WTC11 (cell line): ENCODE measurements at regions not wholly inside any gene's neighbourhood (a gene's known extent, or its start where the extent isn't known, plus 50 kb on each side); places are given as distances from the start of the nearest gene placed in this dataset.

Experiments used
- ZNF138 ChIP-seq: sonication (generic); formaldehyde crosslinking; conservative IDR thresholded peaks from 2 replicates; pipeline ENCODE4 v1.8.1; 2022; ENCODE audit warnings: mild to moderate bottlenecking, moderate library complexity, missing genetic modification reagents
- TF ChIP-seq, protein P1 (sequence below): sonication (generic); formaldehyde crosslinking; IDR thresholded peaks from 2 replicates; pipeline ENCODE4 v1.8.1; 2022; ENCODE audit warnings: low read depth, missing genetic modification reagents, borderline replicate concordance

DNA sequence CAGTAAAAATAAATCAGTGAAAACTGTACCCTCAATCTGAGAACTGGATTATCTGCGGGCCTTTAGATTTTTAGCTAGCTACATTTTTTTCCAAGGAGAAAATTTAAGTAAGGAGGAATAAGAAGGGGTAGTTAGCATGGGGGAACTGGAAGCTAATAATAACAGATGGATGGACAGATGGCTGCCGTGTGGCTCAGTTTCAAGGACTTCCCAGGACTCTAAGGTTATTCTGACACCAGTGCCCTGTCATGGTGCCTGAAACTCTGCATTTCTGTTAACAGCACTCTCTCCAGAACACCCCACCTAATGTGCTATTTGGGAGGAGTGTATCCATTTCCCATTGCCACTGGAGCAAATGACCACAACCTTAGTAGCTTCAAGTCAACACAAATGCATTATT is 75.7 kb upstream of the PDE1C start:
- TF ChIP-seq ZNF138 (CRISPR knock-in tag): no peak
- TF ChIP-seq, protein P1, sequence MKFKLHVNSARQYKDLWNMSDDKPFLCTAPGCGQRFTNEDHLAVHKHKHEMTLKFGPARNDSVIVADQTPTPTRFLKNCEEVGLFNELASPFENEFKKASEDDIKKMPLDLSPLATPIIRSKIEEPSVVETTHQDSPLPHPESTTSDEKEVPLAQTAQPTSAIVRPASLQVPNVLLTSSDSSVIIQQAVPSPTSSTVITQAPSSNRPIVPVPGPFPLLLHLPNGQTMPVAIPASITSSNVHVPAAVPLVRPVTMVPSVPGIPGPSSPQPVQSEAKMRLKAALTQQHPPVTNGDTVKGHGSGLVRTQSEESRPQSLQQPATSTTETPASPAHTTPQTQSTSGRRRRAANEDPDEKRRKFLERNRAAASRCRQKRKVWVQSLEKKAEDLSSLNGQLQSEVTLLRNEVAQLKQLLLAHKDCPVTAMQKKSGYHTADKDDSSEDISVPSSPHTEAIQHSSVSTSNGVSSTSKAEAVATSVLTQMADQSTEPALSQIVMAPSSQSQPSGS: no peak
